Stimulated activated effector memory CD8-positive, alpha-beta T cell treated with anti-CD3 and anti-CD28 coated beads, Interleukin-12 subunit alpha, Interleukin-12 subunit beta, amount 100 ng/mL, for 72 hours (primary cell): ENCODE measurements at regions not wholly inside any gene's neighbourhood (a gene's known extent, or its start where the extent isn't known, plus 50 kb on each side); places are given as distances from the start of the nearest gene placed in this dataset.
"Not testable (repeated sequence)": the region's sequence is repeated elsewhere in the genome, so short reads cannot be mapped to it uniquely, and the experiment has no call there.

Experiments used
- ATAC-seq: fragments of 150-1000 bp; cut with Tn5 transposase; 2 replicates; pipeline ENCODE4 v1.10.0; 2021
- DNase-seq, 2 donors: peaks; one replicate each; pipeline ENCODE4 v3.0.0; 2021 to 2022; ENCODE audit warnings: low spot score in 2 of 2
- H3K27ac Mint-ChIP-seq: one replicate; pipeline ENCODE4 v1.8.0; 2022; ENCODE audit warnings: mild to moderate bottlenecking, mixed read lengths
- H3K36me3 Mint-ChIP-seq: one replicate; pipeline ENCODE4 v1.8.0; 2022; ENCODE audit warnings: mild to moderate bottlenecking, mixed read lengths
- H3K4me1 Mint-ChIP-seq: one replicate; pipeline ENCODE4 v1.8.0; 2022; ENCODE audit warnings: mixed read lengths
- H3K4me3 Mint-ChIP-seq: one replicate; pipeline ENCODE4 v1.8.0; 2022; ENCODE audit warnings: mild to moderate bottlenecking, mixed read lengths
- H3K9me3 Mint-ChIP-seq: one replicate; pipeline ENCODE4 v1.8.0; 2022; ENCODE audit warnings: mixed read lengths

DNA sequence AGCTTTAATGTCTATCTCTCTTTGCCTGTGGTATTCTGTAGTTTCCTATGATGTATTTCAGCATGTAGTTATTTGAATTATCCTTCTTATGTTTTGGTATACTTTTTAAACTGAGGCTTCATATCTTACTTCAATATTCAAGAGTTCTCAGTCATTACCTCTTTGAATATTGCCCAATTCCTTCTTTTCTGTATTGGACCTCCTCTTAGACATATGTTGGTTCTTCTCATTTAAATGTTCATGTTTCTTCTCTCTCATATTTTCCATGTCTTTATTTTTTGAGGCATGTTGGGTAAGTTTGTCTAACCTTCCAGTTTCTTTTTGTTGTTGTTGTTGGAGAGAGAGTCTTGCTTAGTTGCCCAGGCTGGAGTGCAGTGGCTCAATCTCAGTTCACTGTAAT lies 140.6 kb downstream of the MRPS6 start:
- Mint-ChIP-seq H3K27ac (no peak overlapping the region), H3K4me1 (peaks cover 3% of the 10 kb centered on the region), H3K9me3 (peaks cover 10% of the 10 kb centered on the region), H3K4me3 (no peak overlapping the region), H3K36me3 (no peaks in the 10 kb centered on the region)
- ATAC-seq = no peak
- DNase-seq = no peak

DNA sequence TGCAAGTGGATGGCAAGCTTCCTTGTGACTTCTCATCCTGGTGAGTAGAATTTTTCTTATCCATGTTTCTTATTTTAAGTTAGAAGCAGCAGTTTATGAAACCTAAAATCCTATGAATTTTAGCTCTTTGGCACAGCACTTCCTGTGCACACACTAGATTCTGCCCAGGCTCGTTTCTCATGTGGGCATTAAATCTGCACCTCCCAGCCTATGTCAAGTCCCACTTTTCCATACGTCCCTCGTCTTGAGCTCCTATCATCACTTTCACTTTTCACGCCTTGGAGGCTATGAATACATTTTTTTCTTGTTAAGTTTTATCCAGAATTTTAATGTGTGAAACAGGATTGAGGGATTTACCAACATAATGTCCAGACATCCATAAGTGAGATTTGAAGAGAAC lies 142.1 kb downstream of the MRPS6 start:
- peaks cover 9% of the 10 kb centered on the region for H3K9me3 Mint-ChIP-seq
- DNase-seq (peak in 1 of 2 donors; percentile 10), ATAC-seq (no peak)
- H3K4me1 Mint-ChIP-seq = no peaks in the 10 kb centered on the region
- no peak overlapping the region for H3K4me3 Mint-ChIP-seq
- no peak overlapping the region for H3K27ac Mint-ChIP-seq
- H3K36me3 Mint-ChIP-seq = no peaks in the 10 kb centered on the region

DNA sequence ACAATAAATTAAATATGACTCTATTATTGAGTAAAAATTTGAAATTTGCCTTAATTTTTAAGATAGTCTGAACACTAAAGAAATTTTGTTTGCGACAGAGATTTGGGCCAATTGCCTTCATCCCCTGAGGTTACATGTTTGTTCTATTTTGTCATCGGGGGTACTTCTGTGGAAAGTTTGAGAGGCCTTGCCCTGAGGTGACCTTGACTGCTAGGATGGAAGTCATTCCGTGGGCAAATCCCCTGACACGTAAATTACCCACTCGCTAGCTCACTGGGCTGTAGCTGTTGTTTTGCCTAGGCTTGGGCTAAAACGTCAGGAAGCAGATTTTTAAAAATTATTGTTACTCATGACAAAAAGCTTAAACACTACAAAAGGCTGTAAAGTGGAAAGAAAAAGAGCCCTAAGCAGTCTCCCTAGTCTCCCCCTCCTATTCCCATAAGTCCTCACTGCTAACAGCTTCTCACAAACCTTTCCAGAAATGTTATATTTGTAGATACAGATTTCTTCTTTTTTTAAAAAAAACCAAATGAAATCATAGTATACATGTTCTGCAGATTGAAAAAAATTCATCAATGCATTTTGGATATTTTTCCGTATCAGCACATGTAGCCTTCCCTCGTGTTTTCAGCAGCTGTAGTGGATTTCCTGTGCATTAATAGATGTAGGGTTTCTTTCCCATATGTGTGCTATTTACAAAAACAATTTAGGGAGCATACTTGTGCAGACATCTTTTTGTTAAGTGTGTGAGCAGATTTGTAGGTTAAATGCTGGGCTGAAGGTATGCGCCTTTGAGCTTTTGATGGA lies 142.7 kb downstream of the MRPS6 start:
- peaks cover 8% of the 10 kb centered on the region for H3K9me3 Mint-ChIP-seq
- DNase-seq = peak in 1 of 2 donors; percentile 12
- H3K4me3 Mint-ChIP-seq = no peak overlapping the region
- H3K27ac Mint-ChIP-seq = no peak overlapping the region
- no peaks in the 10 kb centered on the region for H3K36me3 Mint-ChIP-seq
- no peak for ATAC-seq
- no peaks in the 10 kb centered on the region for H3K4me1 Mint-ChIP-seq

DNA sequence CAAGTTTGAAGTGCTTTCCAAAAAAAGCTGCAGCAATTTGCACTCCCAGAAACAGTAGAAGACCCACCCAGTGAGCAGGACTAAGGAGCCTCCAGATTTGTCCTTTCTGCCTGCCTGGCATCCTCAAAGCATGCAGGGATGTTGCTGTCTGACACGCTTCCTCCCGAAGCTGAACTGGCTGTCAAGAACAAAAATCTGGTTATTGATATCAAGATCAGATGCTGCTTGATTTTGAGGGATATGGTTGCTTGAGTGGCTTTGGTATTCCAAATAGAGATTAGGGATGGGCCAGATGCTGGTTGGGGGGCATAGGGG lies 143.3 kb downstream of the MRPS6 start:
- Mint-ChIP-seq H3K9me3 (peaks cover 8% of the 10 kb centered on the region), H3K4me3 (no peak overlapping the region), H3K4me1 (no peaks in the 10 kb centered on the region), H3K27ac (no peak overlapping the region), H3K36me3 (no peaks in the 10 kb centered on the region)
- DNase-seq (no peak), ATAC-seq (no peak)

DNA sequence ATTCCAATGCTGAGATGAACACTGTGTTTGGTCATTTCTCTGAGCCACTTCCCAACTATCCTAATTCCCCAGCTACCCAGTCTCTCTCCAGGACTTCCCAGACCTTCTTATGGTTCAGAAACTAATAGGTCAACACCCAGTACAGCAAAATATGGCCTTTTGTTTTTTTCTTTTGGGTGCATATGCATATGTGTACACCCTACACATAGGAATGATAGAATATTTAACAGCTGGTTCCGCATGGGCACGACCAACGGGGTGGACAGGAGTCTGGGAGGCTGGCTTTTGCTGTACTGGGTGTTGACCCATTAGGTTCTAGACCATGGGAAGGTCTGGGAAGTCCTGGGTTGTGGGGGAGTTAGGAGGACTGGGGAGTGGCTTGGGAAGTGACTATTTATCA lies 143.9 kb downstream of the MRPS6 start:
- Mint-ChIP-seq H3K4me3 (no peak overlapping the region), H3K27ac (no peak overlapping the region), H3K36me3 (no peaks in the 10 kb centered on the region), H3K4me1 (no peaks in the 10 kb centered on the region), H3K9me3 (peaks cover 8% of the 10 kb centered on the region)
- no peak for DNase-seq
- ATAC-seq = no peak

DNA sequence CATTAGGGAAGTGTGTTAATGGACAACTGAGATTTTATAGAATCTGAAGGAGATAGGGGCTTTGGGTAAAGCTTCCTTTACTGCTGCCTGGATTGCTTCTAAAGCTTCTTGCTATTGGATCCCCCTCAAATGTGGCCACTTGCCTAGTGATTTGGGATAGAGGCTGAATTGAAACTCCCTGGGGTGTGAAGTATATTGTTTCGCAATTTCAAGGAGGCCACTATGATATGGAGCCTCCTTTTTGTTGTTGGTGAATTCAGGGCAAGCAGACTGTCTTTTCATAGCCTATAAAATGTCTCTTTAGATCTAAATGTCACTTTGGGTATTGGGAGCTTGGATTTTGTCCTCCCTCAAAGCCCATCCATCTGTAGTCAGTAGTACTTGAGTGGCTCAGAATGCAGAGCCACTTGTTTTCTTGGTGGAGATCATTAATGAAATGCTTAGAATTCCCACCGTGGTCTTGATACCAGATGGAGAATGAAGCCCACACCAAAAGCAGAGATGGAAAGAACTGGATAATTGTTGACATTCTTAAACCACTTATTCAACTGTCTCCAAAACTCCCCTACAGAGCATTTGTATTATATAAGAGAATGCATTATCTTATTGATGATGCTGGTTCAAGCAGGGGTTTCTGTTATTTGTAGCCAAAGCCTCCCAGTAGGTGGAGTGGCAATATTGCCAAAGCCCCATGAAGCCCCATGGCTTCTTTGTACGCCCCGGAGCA lies 144.3 kb upstream of the KCNE2 start:
- Mint-ChIP-seq H3K4me3 (no peak overlapping the region), H3K4me1 (no peaks in the 10 kb centered on the region), H3K27ac (no peak overlapping the region), H3K9me3 (peaks cover 3% of the 10 kb centered on the region), H3K36me3 (no peaks in the 10 kb centered on the region)
- no peak for ATAC-seq
- peak in 1 of 2 donors; percentile 2 for DNase-seq

DNA sequence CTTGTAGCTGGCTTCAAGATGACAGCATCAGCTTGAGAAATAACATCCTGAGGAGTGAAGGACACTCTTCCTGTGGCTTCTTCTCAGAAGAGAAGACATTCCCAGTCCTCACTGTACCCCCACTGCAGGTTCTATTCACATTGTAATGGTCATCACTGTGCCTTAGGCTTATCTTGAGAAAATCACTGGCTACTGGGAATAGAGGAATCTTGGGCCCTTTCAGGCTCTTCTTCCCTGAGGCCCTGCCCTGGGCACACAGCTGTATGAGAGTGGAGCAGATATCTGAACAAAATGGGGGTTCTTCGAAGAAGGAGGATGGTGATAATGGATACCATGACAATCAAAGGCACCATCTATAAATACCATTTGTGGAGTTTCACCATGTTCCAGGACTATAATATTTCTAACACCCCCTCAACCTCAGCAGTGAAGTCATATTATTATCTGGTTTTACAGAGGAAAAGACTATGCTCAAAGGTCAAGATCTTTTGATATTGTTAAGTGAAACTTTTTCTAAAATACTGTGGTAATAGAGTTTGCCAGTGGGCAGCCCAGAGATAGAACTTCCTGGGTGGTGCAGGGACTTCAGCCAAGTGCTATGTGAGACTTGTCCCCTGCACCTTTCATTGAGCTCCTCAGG lies 143.1 kb upstream of the KCNE2 start:
- no peak overlapping the region for H3K27ac Mint-ChIP-seq
- no peak for ATAC-seq
- H3K36me3 Mint-ChIP-seq = no peaks in the 10 kb centered on the region
- no peaks in the 10 kb centered on the region for H3K9me3 Mint-ChIP-seq
- no peaks in the 10 kb centered on the region for H3K4me1 Mint-ChIP-seq
- no peak for DNase-seq
- H3K4me3 Mint-ChIP-seq = no peak overlapping the region

DNA sequence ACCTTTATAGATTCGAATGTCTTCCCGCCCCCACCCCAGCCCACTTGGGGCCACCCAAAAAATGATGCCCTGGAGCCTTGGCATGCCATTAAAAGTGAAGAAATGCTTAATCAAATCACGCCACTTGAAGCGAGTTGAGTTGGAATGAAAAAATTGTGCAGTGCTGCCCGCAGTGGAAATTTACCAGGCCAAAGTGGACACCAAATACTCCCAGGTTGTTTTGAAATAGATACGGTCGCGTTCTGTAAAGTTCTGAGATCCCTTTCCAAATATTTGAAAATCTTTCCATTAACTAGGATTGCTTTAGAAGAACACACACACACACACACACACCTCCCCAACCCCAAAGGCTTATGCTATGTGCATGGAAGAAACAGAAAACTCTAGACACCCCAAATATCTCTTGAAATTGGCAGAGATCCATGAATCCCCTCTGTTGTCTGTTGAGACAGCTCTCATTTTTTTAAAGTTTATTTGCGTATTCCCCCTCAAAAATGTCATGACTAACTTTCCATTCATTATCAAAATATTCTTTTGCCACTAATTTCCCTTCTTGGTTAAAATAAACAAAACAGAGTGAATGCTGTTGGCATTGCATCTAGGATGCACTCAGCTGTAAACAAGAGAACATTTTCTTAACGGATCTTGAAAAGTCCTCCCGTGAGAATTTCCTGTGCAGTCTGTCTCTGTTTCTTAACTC lies 142.3 kb upstream of the KCNE2 start:
- H3K27ac Mint-ChIP-seq = no peak overlapping the region
- ATAC-seq (no peak), DNase-seq (no peak)
- H3K4me1 Mint-ChIP-seq = no peaks in the 10 kb centered on the region
- no peaks in the 10 kb centered on the region for H3K9me3 Mint-ChIP-seq
- no peaks in the 10 kb centered on the region for H3K36me3 Mint-ChIP-seq
- H3K4me3 Mint-ChIP-seq = no peak overlapping the region

DNA sequence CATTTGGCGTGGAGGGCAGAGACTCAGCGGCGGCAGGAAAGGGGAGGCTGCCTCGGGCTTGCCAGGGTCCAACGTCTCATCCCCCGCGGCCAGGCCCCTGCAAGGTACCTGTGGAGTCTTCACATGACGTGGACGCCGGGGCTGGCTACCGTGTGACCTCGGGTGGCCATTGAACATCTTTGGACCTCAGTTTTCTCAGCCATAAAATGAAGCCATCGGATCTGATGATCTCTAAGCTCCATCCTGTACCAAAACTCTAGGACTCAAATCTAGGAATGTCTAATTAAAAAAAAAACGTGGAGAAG lies 141.8 kb upstream of the KCNE2 start:
- ATAC-seq (no peak), DNase-seq (no peak)
- Mint-ChIP-seq H3K27ac (no peak overlapping the region), H3K36me3 (no peaks in the 10 kb centered on the region), H3K4me3 (no peak overlapping the region), H3K4me1 (no peaks in the 10 kb centered on the region), H3K9me3 (no peaks in the 10 kb centered on the region)

DNA sequence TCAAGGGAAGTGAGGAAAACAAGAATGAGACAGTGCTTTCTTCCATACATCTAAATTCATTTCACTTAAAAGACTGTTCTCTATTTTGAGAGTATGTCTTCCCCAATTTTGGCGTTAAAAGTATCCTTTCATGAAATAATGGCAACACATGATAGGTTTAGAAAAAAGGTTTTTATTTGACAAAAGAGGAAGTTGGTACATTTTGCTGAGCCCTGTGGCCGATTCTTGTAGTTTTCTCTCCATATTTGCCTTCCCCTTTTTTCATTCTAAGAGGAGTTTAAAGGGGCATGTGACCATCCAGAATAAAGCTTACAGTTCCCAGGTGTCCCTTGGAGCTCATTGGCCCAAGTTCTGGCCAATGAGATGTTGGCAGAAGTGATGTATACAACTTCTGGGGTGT lies 140.4 kb upstream of the KCNE2 start:
- Mint-ChIP-seq H3K4me3 (no peak overlapping the region), H3K4me1 (no peaks in the 10 kb centered on the region), H3K9me3 (no peaks in the 10 kb centered on the region), H3K36me3 (no peaks in the 10 kb centered on the region), H3K27ac (no peak overlapping the region)
- ATAC-seq (no peak), DNase-seq (no peak)

DNA sequence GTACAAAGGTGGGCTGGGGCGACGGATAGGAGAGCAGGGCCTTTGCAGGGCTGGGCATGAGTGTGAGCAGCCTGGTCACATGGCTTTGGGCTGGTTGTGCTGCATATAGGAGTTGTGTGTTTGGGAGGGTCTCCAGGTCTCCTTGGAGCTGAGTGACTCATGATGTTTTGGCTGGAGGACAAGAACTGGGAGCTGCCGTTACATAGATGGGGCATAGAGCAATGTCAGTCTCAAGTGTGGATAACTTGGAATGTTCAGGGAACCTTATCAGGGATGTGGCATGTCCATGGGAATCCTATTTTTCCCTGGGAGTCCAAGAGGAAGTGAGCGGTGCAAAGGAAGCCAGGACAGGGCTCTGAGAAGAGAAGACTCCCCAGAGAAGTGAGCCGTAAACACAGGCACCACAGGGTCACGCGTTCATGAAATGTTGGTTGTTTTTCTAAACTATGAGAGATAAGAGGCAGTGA lies 136.4 kb upstream of the KCNE2 start:
- Mint-ChIP-seq H3K9me3 (no peaks in the 10 kb centered on the region), H3K36me3 (no peaks in the 10 kb centered on the region), H3K4me1 (no peaks in the 10 kb centered on the region), H3K4me3 (no peak overlapping the region), H3K27ac (no peak overlapping the region)
- DNase-seq = no peak
- ATAC-seq = no peak

DNA sequence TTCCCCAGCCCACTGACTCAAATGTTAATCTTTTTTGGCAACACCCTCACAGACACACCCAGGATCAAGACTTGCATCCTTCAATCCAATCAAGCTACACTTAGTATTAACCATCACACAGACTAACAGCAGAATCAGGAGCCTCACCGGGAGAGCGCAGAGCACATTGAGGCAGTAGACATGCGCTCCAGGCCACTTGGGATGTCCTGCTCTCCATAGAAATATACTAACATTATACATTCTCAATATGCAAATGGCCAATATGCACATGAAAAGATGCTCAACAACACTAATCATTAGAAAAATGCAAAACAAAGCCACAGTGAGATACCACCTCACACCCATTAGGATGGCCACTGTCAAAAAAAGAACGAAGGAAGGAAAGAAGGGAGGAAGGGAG lies 135.0 kb upstream of the KCNE2 start:
- no peaks in the 10 kb centered on the region for H3K36me3 Mint-ChIP-seq
- no peak overlapping the region for H3K4me3 Mint-ChIP-seq
- no peaks in the 10 kb centered on the region for H3K9me3 Mint-ChIP-seq
- H3K4me1 Mint-ChIP-seq = no peaks in the 10 kb centered on the region
- no peak overlapping the region for H3K27ac Mint-ChIP-seq
- DNase-seq = no peak
- ATAC-seq = no peak

DNA sequence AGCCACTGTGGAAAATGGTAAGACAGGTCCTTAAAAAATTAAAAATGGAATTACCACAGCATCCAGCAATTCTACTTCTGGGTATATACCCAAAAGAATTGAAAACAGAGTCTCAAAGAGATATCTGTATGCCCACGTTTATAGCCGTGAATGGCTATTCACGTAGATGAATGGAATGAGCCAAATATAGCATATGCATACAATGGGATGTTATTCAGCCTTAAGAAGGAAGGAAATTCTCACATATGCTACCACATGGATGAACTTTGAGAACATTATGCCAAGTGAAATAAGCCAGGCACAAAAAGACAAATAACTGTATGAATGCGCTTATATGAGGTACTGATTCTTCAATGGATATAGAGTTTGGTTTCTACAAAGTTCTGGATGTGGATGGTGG lies 134.5 kb upstream of the KCNE2 start:
- no peak for ATAC-seq
- Mint-ChIP-seq H3K4me3 (no peak overlapping the region), H3K9me3 (no peaks in the 10 kb centered on the region), H3K27ac (no peak overlapping the region), H3K36me3 (no peaks in the 10 kb centered on the region), H3K4me1 (no peaks in the 10 kb centered on the region)
- DNase-seq = no peak

DNA sequence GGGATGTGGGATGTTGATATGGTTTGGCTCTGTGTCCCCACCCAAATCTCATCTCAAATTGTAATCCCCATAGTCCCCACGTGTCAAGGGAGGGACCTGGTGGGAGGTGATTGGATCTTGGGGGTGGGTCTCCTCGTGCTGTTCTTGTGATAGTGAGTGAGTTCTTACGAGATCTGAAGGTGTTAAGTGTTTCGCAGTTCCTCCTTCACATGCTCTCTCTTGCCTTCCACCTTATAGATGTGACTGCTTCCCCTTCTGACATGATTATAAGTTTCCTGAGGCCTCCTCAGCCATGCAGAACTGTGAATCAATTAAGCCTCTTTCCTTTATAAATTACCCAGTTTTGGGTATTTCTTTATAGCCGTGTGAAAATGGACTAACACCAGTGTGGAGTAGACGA lies 130.1 kb upstream of the KCNE2 start:
- not testable (repeated sequence) for H3K36me3 Mint-ChIP-seq, H3K4me1 Mint-ChIP-seq, H3K27ac Mint-ChIP-seq, ATAC-seq, DNase-seq, H3K9me3 Mint-ChIP-seq, H3K4me3 Mint-ChIP-seq

DNA sequence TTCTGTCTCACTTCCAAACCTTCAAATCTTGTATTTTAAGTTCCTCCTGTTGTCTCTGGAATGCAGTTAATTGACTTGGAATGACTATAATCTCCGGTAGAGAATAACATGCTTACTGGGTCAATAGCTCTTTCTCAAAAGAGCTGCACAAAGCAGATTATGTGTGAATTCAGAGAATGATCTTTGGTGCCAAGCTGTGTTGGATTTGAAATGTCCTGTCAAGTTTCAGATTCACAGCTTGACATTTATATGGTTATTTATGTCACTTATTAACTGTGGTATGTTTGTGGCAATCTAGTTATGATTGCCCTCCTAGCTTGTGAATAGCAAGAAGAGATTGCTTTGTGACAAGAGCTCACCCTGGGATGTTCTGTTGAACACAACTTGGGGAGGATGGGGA lies 128.3 kb upstream of the KCNE2 start:
- DNase-seq = no peak
- H3K36me3 Mint-ChIP-seq = no peaks in the 10 kb centered on the region
- no peak for ATAC-seq
- no peaks in the 10 kb centered on the region for H3K4me1 Mint-ChIP-seq
- no peaks in the 10 kb centered on the region for H3K9me3 Mint-ChIP-seq
- H3K27ac Mint-ChIP-seq = no peak overlapping the region
- H3K4me3 Mint-ChIP-seq = no peak overlapping the region

DNA sequence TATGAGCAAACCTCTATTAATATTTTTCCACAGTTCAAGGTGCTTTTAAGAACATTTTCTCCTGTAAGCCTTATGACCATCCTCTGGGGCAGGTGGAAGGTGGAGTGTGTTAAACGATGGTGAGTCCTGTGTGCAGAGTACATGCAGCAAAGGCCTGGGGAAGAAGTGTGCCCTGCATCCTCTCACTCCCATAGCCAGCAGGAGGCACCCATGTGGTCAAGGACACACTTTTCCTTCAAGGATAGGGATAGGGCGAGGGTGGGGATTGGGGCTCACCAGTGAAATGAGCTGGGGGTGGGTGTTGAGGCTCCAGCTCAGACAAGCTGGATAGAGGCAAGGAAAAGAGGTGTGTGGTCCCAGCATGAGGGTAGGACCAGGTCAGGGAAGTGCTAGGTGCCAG lies 120.8 kb upstream of the KCNE2 start:
- Mint-ChIP-seq H3K36me3 (no peaks in the 10 kb centered on the region), H3K9me3 (no peaks in the 10 kb centered on the region), H3K4me3 (no peak overlapping the region), H3K27ac (no peak overlapping the region), H3K4me1 (peaks cover 8% of the 10 kb centered on the region)
- ATAC-seq (no peak), DNase-seq (no peak)
